CD4-positive, alpha-beta T cell treated with Interferon gamma for 1 hour (primary cell): ENCODE measurements at regions not wholly inside any gene's neighbourhood (a gene's known extent, or its start where the extent isn't known, plus 50 kb on each side); places are given as distances from the start of the nearest gene placed in this dataset.

Source experiments
- DNase-seq: peaks from one replicate; pipeline ENCODE4 v3.0.0-alpha.2; 2020

DNA sequence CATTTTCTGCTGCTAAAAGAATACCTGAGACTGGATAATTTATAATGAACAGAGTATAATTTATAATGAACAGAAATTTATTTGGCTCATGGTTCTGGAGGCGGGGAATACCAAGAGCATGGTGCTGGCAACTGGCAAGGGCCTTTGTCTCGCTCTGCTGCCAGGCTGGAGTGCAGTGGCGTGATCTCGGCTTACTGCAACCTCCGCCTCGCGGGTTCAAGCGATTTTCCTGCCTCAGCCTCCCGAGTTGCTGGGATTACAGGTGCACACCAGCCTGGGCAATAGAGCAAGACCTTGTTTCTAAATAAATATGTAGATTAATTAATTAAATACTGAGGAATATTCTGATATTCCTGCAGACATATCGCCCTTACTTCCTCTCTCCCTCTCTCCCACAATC lies 1610.8 kb downstream of the SUCLG1 start:
- no peak for DNase-seq

DNA sequence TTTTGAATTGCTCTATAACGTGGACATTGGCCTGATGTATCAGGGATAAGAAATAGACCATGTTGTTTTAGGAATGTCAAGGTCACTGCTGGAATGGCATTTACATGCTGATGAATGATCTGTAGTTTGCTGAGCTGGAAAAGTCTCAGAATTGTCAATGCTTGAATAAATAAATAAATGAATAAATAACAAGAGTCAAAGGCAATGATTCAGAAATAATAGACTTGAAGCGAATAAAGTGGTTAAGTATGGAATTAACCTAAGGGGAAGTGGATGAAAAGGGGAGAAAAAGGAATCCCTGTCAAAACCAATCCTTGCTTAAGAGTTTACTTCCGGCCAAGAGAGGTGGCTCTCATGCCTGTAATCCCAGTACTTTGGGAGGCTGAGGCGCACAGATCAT lies 1620.0 kb downstream of the SUCLG1 start:
- no peak for DNase-seq

DNA sequence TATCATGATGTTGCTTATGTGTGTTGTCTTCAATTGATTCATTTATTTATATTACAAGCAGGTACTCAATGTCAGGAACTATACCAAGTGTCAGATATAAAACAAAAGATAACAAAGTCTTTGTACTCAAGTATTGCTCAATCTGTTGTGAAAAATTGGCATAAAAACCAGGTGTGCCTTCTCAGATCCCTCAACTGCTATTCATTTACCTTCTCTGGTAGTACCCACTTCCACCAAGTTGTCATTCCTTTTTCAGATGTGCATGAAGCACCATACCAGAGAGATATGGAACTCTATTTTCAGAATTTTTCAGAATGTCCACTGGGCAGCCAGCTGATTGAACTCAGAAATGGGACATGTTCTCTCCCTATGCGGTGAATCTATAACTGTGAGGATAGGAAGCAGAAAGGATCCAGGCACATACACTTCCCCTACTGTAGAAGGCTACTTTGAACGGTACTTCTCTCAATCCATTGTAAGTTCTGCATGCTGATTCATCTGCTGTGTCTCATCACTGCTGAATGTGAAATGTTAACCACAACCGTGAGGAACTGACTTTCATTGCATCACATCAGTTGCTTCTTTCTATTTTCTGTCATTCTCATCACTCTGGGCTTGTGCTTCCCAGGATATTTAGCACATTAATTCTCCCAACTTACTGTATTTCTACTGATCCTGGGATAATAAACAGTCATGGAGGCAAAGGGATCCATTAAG lies 1621.3 kb downstream of the SUCLG1 start:
- DNase-seq = no peak

GRCh38 chr2:82834893-82835292 lies 1624.2 kb downstream of the SUCLG1 start:
- DNase-seq = no peak

DNA sequence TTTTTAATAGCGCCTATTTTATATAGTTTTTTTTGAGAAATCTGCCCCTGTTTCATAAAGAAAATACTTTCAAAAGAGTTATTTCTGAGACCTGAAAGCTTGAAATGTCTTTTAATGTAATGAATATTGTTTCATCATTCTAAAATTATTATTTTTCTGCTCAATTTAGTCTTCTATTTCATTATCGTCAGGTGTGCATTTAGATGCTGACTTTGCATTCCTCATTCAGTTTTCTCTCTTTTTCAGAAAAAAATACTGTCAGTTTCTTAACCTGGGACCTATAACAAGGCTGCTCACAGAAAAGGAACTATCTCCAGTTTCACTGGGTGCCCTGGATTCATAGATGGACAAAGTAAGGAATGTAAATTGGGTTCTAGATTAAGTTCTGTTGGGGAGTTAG lies 1631.7 kb downstream of the SUCLG1 start:
- no peak for DNase-seq

DNA sequence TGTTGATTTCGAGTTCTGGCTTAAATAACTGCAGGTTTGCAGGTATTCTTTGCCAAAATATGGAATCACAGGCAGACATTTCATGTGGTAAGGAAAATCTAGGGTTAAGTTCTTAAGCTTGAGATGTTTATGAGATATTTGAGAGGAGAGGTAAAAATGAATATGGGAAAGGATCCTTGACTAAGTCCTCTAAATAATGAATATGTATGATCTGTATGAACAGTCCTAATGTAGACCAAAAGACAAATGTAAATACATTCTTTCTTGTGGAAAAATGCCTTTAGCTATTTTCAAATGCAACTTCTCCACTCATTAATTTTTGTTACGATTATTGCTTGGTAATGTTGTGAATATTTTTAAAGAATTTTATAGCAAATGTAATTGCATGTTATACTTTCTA lies 1632.6 kb downstream of the SUCLG1 start:
- no peak for DNase-seq

DNA sequence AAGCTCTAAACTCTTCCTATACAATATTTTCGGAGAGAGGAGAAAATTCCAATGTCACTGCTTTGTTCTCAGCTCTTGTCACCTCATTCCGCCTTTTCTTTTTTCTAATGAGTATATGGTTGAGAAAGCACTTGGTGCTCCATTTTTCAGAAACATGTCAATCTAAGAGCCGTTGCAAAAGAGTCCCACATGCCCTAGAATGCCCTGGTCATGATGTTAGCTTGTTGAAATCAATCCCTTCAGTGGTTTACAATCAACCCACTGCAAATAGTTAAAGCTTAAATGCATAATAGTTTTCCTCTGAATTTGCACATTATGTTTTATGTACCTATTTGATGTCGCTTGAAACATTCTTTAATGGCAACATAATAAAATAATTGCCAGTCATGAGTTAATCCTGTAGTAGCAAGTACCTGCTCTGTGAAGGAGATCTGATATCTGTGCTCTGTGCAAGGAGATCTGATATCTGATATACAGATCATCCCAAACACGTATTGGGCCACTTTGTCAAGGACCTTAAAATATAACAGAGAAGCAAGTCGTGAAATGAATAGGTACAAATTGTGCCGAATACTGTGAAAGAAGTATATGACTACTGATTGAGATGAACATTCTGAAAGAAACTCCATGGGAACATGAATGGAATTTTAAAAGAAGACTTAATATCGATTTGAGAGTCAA lies 1633.5 kb downstream of the SUCLG1 start:
- no peak for DNase-seq

- no peak for DNase-seq
Observed at GRCh38 chr2:82823892-82824291, 1635.2 kb downstream of the SUCLG1 start.

GRCh38 chr2:82819951-82820350 lies 1639.1 kb downstream of the SUCLG1 start:
- no peak for DNase-seq

DNA sequence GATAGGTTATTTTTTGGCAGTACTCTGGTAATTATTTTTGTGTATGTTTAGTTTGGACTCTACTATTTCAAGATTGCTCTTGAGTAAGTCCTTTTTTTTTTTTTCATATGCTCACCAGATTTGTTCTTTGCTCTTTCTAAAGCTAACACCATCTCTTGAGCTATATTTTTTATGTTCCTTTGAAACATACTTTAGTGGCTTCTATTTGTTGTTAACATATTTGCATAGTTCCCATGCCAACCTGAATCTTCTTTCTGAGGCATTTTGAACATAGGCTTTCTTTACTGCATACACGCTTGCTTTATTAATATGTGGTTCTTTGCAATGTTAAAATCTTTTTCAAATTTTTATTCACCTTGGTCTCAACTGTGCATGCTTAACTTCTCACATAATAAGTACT lies 1644.9 kb downstream of the SUCLG1 start:
- DNase-seq = no peak

- no peak for DNase-seq
Observed at GRCh38 chr2:82811946-82812345, 1647.1 kb downstream of the SUCLG1 start.

- no peak for DNase-seq
Observed at GRCh38 chr2:82803307-82803706, 1655.8 kb downstream of the SUCLG1 start.

DNA sequence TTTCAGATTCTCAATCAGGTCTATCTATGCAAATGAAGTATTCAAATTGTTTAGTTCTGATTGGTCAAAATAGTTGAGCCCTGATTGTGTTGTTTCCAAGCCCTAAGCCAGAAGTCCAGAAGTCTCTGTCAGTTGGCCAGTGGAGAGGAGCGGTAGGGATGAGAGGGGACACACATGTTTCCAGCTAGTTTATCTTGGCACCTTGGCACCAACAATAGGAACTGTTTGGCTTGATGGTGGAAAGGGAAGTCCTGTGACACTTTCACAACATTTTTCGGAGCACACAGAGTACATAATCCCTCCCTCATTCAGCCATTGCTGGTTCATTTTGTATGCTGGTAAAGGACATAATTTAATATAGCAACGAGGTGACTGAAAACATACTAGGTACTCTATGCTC lies 1661.6 kb downstream of the SUCLG1 start:
- no peak for DNase-seq

- DNase-seq = no peak
Observed at GRCh38 chr2:82796132-82796531, 1662.9 kb downstream of the SUCLG1 start.

- no peak for DNase-seq
Observed at GRCh38 chr2:82795446-82795845, 1663.6 kb downstream of the SUCLG1 start.

- no peak for DNase-seq
Observed at GRCh38 chr2:82793711-82794435, 1665.2 kb downstream of the SUCLG1 start.

DNA sequence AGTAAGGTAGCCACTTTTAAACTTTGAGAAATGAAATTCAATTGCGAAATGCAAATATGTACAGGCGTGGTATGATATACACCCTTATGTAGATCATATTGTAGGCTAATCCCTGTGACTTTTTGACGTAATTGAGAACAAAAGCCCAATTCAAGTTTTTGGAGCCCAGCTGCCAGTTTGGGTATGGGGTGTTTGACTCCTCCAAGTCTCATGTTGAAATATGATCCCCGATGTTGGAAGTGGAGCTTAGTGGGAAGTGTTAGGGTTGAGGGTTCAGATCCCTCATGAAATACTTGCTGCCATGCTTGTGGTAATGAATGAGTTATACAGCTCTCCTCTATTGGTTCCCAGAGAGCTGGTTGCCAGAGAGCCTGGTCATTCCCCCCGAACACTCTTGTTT lies 1666.8 kb downstream of the SUCLG1 start:
- no peak for DNase-seq

- no peak for DNase-seq
Observed at GRCh38 chr2:82790206-82791021, 1668.7 kb downstream of the SUCLG1 start.

DNA sequence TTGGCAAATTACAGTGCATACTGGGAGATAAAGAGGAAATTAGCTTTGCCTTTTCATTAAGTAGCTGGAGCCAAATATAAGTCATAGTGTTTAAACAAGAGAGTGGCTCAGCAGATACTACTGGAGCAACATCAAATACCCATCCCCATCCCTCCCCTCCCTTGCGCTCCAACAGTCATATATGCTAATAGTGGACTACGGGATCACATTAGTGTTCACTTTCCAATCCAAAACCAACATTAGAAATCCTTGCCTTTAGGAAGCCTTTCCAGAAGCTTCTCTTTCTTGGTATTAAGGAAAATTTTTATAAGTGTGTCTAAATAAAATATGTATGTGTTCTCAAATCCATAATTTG lies 1669.3 kb downstream of the SUCLG1 start:
- DNase-seq = no peak

- no peak for DNase-seq
Observed at GRCh38 chr2:82781176-82781915, 1677.7 kb downstream of the SUCLG1 start.

- no peak for DNase-seq
Observed at GRCh38 chr2:82780050-82780449, 1679.0 kb downstream of the SUCLG1 start.

DNA sequence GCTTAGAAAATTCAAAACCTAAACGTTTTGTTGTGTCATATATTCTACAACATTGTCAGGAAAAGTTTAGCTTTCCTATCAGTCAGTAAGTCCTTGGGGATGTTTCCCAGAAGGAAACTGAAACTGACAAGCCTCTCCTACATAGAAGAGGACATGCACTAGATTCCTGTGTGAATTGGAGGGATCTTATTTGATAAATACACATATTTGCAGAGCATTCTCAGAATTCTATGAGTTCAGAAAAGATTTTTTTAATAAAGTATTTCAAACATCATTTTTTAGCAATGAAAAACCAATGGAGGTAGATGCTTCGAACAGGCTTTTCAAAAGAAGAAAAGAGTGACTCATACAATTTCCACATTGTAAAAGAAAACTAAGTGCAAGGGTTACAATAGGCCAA lies 1706.7 kb downstream of the SUCLG1 start:
- DNase-seq = no peak

- no peak for DNase-seq
Observed at GRCh38 chr2:82748653-82749052, 1710.4 kb downstream of the SUCLG1 start.
